Muscle of leg (tissue), 3 donors: ENCODE measurements at regions not wholly inside any gene's neighbourhood (a gene's known extent, or its start where the extent isn't known, plus 50 kb on each side); places are given as distances from the start of the nearest gene placed in this dataset.

Experiments used
- DNase-seq: peaks from one replicate; pipeline ENCODE4 v3.0.0; 2013
- H3K27ac ChIP-seq: one replicate; pipeline ENCODE4 v1.5.1; 2013; ENCODE audit warnings: mild to moderate bottlenecking, low read length, control low read depth
- H3K27me3 ChIP-seq: one replicate; pipeline ENCODE4 v1.6.1; 2013; ENCODE audit warnings: low read length; ENCODE audit not compliant: control insufficient read depth, insufficient read depth
- H3K36me3 ChIP-seq: one replicate; pipeline ENCODE4 v1.6.1; 2013; ENCODE audit warnings: low read length; ENCODE audit not compliant: control insufficient read depth, insufficient read depth
- H3K4me1 ChIP-seq: one replicate; pipeline ENCODE4 v1.6.1; 2013; ENCODE audit warnings: low read length; ENCODE audit not compliant: control insufficient read depth, insufficient read depth
- H3K4me3 ChIP-seq: one replicate; pipeline ENCODE4 v1.5.1; 2013; ENCODE audit warnings: low read length, control low read depth
- H3K9me3 ChIP-seq: replicated peaks from 2 replicates; pipeline ENCODE4 v1.6.1; 2013; ENCODE audit warnings: low read depth, low read length; ENCODE audit not compliant: control insufficient read depth
- WGBS: methylation state at CpG from one replicate; pipeline ENCODE4 v1.1.5; 2013; ENCODE audit warnings: missing lambda C conversion rate; ENCODE audit not compliant: insufficient coverage; 5-methylcytosine and 5-hydroxymethylcytosine counted together

- H3K27me3 ChIP-seq = no peaks in the 10 kb centered on the region
- no peak overlapping the region for H3K27ac ChIP-seq
- peaks cover 6% of the 10 kb centered on the region for H3K9me3 ChIP-seq
- H3K4me3 ChIP-seq = no peak overlapping the region
- H3K36me3 ChIP-seq = no peaks in the 10 kb centered on the region
- no CpG with 5 or more reads among the region's 1 CpG for WGBS
- peak; percentile 40 for DNase-seq
- no peaks in the 10 kb centered on the region for H3K4me1 ChIP-seq
Measured at GRCh38 chr1:80933346-80933745, 867.4 kb upstream of the ADGRL2 start.

GRCh38 chr1:80931178-80931577 is 869.6 kb upstream of the ADGRL2 start:
- no peak overlapping the region for H3K4me3 ChIP-seq
- no peaks in the 10 kb centered on the region for H3K36me3 ChIP-seq
- no peak overlapping the region for H3K27ac ChIP-seq
- peaks cover 6% of the 10 kb centered on the region for H3K9me3 ChIP-seq
- no peaks in the 10 kb centered on the region for H3K4me1 ChIP-seq
- no peak for DNase-seq
- H3K27me3 ChIP-seq = no peaks in the 10 kb centered on the region

- H3K4me1 ChIP-seq = no peaks in the 10 kb centered on the region
- peak; percentile 1 for DNase-seq
- peaks cover 6% of the 10 kb centered on the region for H3K9me3 ChIP-seq
- H3K27me3 ChIP-seq = no peaks in the 10 kb centered on the region
- H3K36me3 ChIP-seq = no peaks in the 10 kb centered on the region
- H3K4me3 ChIP-seq = no peak overlapping the region
- 92% methylated on average over 2 of the region's 3 CpGs for WGBS
- no peak overlapping the region for H3K27ac ChIP-seq
Measured at GRCh38 chr1:80929868-80930508, 870.7 kb upstream of the ADGRL2 start.

GRCh38 chr1:80926531-80926930 is 874.2 kb upstream of the ADGRL2 start:
- Histone ChIP-seq H3K27ac (no peak overlapping the region), H3K4me3 (no peak overlapping the region), H3K9me3 (peaks cover 6% of the 10 kb centered on the region), H3K27me3 (no peaks in the 10 kb centered on the region), H3K4me1 (no peaks in the 10 kb centered on the region), H3K36me3 (no peaks in the 10 kb centered on the region)
- no peak for DNase-seq
- WGBS = 85% methylated on average over 2 of the region's 4 CpGs

GRCh38 chr1:80925130-80925805 is 875.5 kb upstream of the ADGRL2 start:
- DNase-seq = no peak
- 86% methylated on average over 1 of the region's 3 CpGs for WGBS
- Histone ChIP-seq H3K36me3 (no peaks in the 10 kb centered on the region), H3K27me3 (no peaks in the 10 kb centered on the region), H3K9me3 (peaks cover 5% of the 10 kb centered on the region), H3K27ac (no peak overlapping the region), H3K4me1 (no peaks in the 10 kb centered on the region), H3K4me3 (no peak overlapping the region)

GRCh38 chr1:80924290-80924689 is 876.4 kb upstream of the ADGRL2 start:
- 100% methylated on average over 2 of the region's 2 CpGs for WGBS
- Histone ChIP-seq H3K27me3 (no peaks in the 10 kb centered on the region), H3K4me3 (no peak overlapping the region), H3K27ac (no peak overlapping the region), H3K4me1 (no peaks in the 10 kb centered on the region), H3K9me3 (no peaks in the 10 kb centered on the region), H3K36me3 (no peaks in the 10 kb centered on the region)
- DNase-seq = no peak

- no peaks in the 10 kb centered on the region for H3K36me3 ChIP-seq
- WGBS = 0% methylated on average over 1 of the region's 1 CpG
- no peak overlapping the region for H3K4me3 ChIP-seq
- no peak for DNase-seq
- H3K4me1 ChIP-seq = no peaks in the 10 kb centered on the region
- H3K27me3 ChIP-seq = no peaks in the 10 kb centered on the region
- H3K27ac ChIP-seq = no peak overlapping the region
- H3K9me3 ChIP-seq = no peaks in the 10 kb centered on the region
Measured at GRCh38 chr1:80922906-80923305, 877.8 kb upstream of the ADGRL2 start.

GRCh38 chr1:80919426-80919825 is 881.3 kb upstream of the ADGRL2 start:
- no peak for DNase-seq
- no peak overlapping the region for H3K4me3 ChIP-seq
- no peaks in the 10 kb centered on the region for H3K36me3 ChIP-seq
- H3K27me3 ChIP-seq = no peaks in the 10 kb centered on the region
- no peak overlapping the region for H3K27ac ChIP-seq
- WGBS = 88% methylated on average over 4 of the region's 6 CpGs
- H3K4me1 ChIP-seq = no peaks in the 10 kb centered on the region
- H3K9me3 ChIP-seq = no peaks in the 10 kb centered on the region

- H3K4me1 ChIP-seq = no peaks in the 10 kb centered on the region
Measured at GRCh38 chr1:80918380-80918779, 882.4 kb upstream of the ADGRL2 start.

GRCh38 chr1:80917826-80918225 is 882.9 kb upstream of the ADGRL2 start:
- no peak for DNase-seq
- no peaks in the 10 kb centered on the region for H3K36me3 ChIP-seq
- no peak overlapping the region for H3K4me3 ChIP-seq
- no peaks in the 10 kb centered on the region for H3K9me3 ChIP-seq
- H3K27ac ChIP-seq = no peak overlapping the region
- no peaks in the 10 kb centered on the region for H3K4me1 ChIP-seq
- WGBS = no CpG with 5 or more reads among the region's 2 CpGs
- H3K27me3 ChIP-seq = no peaks in the 10 kb centered on the region

More at GRCh38 chr1:80918380-80918779, 882.4 kb upstream of the ADGRL2 start:
- H3K9me3 ChIP-seq = no peaks in the 10 kb centered on the region
- H3K36me3 ChIP-seq = no peaks in the 10 kb centered on the region
- WGBS = no CpG with 5 or more reads among the region's 1 CpG
- no peak for DNase-seq
- no peak overlapping the region for H3K4me3 ChIP-seq
- no peak overlapping the region for H3K27ac ChIP-seq
- no peaks in the 10 kb centered on the region for H3K27me3 ChIP-seq
